ENCODE measurements at regions not wholly inside any gene's neighbourhood (a gene's known extent, or its start where the extent isn't known, plus 50 kb on each side); places are given as distances from the start of the nearest gene placed in this dataset.

DNA sequence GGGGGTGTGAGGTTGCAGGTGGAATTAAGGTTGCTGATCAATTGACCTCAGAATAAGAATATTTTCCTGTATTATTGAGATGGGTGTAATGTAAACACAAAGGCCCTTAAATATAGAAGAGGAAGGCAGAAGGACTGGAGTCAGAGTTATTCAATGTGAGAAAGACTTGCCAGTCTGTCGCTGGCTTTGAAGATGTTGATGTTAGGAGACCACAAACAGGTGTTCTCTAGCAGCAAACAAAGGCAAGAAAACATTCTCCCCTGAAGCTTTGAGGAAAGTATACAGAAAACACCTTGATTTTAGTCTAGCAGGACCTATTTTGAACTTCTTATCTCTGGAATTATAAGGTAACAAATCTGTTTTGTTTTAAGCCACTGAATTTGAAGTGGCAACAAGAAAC is 138.9 kb upstream of the PTPRK start:
- TF ChIP-seq, protein P1, sequence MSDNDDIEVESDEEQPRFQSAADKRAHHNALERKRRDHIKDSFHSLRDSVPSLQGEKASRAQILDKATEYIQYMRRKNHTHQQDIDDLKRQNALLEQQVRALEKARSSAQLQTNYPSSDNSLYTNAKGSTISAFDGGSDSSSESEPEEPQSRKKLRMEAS (IDR thresholded peaks at IDR 0.05; ENCODE audit: low read depth, low read length), result no peak
- TF ChIP-seq YY1 (IDR thresholded peaks at IDR 0.05; ENCODE audit: low read depth, low read length) (no peak), CBFB (IDR thresholded peaks at IDR 0.05; ENCODE audit: low read depth) (no peak), POLR2A (IDR thresholded peaks at IDR 0.05; ENCODE audit: low read depth, low read length) (no peak)
- TF ChIP-seq, protein P2, sequence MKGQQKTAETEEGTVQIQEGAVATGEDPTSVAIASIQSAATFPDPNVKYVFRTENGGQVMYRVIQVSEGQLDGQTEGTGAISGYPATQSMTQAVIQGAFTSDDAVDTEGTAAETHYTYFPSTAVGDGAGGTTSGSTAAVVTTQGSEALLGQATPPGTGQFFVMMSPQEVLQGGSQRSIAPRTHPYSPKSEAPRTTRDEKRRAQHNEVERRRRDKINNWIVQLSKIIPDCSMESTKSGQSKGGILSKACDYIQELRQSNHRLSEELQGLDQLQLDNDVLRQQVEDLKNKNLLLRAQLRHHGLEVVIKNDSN (IDR thresholded peaks at IDR 0.05; ENCODE audit: borderline replicate concordance, extremely low read length, insufficient read depth, low read depth, low read length), result no peak

Data from GM12878 (cell line).